K562 (cell line): ENCODE measurements at regions not wholly inside any gene's neighbourhood (a gene's known extent, or its start where the extent isn't known, plus 50 kb on each side); places are given as distances from the start of the nearest gene placed in this dataset.

Source experiments
- ATAC-seq: fragments of 200-7000 bp; cut with Tn5 transposase; 3 replicates; pipeline ENCODE4 v1.9.1; 2020; ENCODE audit warnings: moderate library complexity
- BruUV-seq: library from RNA; stranded (reverse); fragments of 400-500 nt; replicated peaks from 2 replicates; lab custom pipeline; 2021; lab: Mats Ljungman, UMichigan
- CTCF ChIA-PET: fragments of 300-600 bp; formaldehyde crosslinking; extraction: SDS; loops from one replicate; lab custom pipeline; 2021; ENCODE audit warnings: low intra/inter-chr PET ratio; lab: Yijun Ruan, JAX
- POLR2A ChIA-PET: fragments of 300-600, 350-650 bp; sonication (Branson Sonifier 250); formaldehyde crosslinking; extraction: SDS; loops from one replicate; lab custom pipeline; 2021; ENCODE audit warnings: antibody characterized with exemption, inconsistent platforms; lab: Yijun Ruan, JAX
- DNase-seq, 4 experiments: peaks; one replicate each; pipeline versions ENCODE4 v3.0.0 to v3.0.0-alpha.2; 2011 to 2018; ENCODE audit warnings: low spot score in 3 of 4, mixed read lengths in 3 of 4; ENCODE audit errors: extremely low read depth in 1 of 4
- FAIRE-seq: peaks from 2 replicates; lab custom pipeline; 2011; peaks lifted over from hg19 to GRCh38; lab: Jason Lieb, UNC
- H2AFZ ChIP-seq: 2 replicates; pipeline ENCODE4 v1.6.0; 2011; ENCODE audit warnings: low read depth, low read length, control low read depth, inconsistent platforms
- H3K27ac ChIP-seq: fragments of 200-600 bp; 3 replicates; pipeline ENCODE4 v1.8.0; 2011; ENCODE audit warnings: low read depth, mild to moderate bottlenecking, control low read depth, inconsistent platforms, low read length, moderate library complexity, mixed read lengths; ENCODE audit errors: extremely low read depth
- H3K27me3 ChIP-seq, 2 experiments: fragments of 300-600 bp in 1 of 2; 2 replicates in 1 of 2; 3 replicates in 1 of 2; pipeline versions ENCODE4 v1.6.0 to v1.8.0; 2011; ENCODE audit warnings: inconsistent platforms in 2 of 2, low read length in 2 of 2, mild to moderate bottlenecking in 1 of 2, mixed read lengths in 1 of 2, moderate library complexity in 1 of 2; ENCODE audit not compliant: control insufficient read depth in 2 of 2, insufficient read depth in 2 of 2
- H3K36me3 ChIP-seq: fragments of 300-600 bp; 3 replicates; pipeline ENCODE4 v1.8.0; 2011; ENCODE audit warnings: mild to moderate bottlenecking, low read length, inconsistent platforms; ENCODE audit not compliant: control insufficient read depth, insufficient read depth
- H3K4me1 ChIP-seq, 2 experiments: fragments of 200-600 bp in 1 of 2; replicated peaks in 1 of 2; 2 replicates in 1 of 2; 3 replicates in 1 of 2; pipeline versions ENCODE4 v1.5.1 to v1.8.0; 2011; ENCODE audit warnings: inconsistent platforms in 2 of 2, low read length in 2 of 2, mild to moderate bottlenecking in 1 of 2, mixed read lengths in 1 of 2, moderate library complexity in 1 of 2; ENCODE audit not compliant: control insufficient read depth in 2 of 2, insufficient read depth in 2 of 2
- H3K4me2 ChIP-seq: 2 replicates; pipeline ENCODE4 v1.6.1; 2011; ENCODE audit warnings: low read length, control low read depth, inconsistent platforms, mixed read lengths; ENCODE audit not compliant: insufficient read depth
- H3K4me3 ChIP-seq: fragments of 200-600 bp; sonication (generic), shearing (Covaris generic); 2 replicates; pipeline ENCODE4 v1.5.1; 2016; ENCODE audit warnings: control low read depth, inconsistent platforms
- H3K79me2 ChIP-seq: fragments of 200-600 bp; 3 replicates; pipeline ENCODE4 v1.8.0; 2011; ENCODE audit warnings: low read length, inconsistent platforms; ENCODE audit not compliant: control insufficient read depth, insufficient read depth
- H3K9ac ChIP-seq, 2 experiments: 2 replicates each; pipeline versions ENCODE4 v1.6.0 to v1.6.1; 2011; ENCODE audit warnings: low read depth in 2 of 2, low read length in 2 of 2, control low read depth in 1 of 2, inconsistent platforms in 1 of 2, mild to moderate bottlenecking in 1 of 2, mixed read lengths in 1 of 2; ENCODE audit not compliant: insufficient read depth in 1 of 2
- H3K9me1 ChIP-seq: one replicate; pipeline ENCODE4 v1.6.0; 2011; ENCODE audit warnings: inconsistent platforms, mild to moderate bottlenecking, low read length, moderate library complexity; ENCODE audit not compliant: control insufficient read depth, insufficient read depth
- H3K9me3 ChIP-seq: replicated peaks from 2 replicates; pipeline ENCODE4 v1.5.1; 2011; ENCODE audit warnings: low read depth, low read length, inconsistent platforms; ENCODE audit not compliant: control insufficient read depth, insufficient read depth
- H4K20me1 ChIP-seq: replicated peaks from 2 replicates; pipeline ENCODE4 v1.6.1; 2011; ENCODE audit warnings: low read length, inconsistent platforms, mixed read lengths; ENCODE audit not compliant: control insufficient read depth, insufficient read depth
- CBFB ChIP-seq: sonication (generic); formaldehyde crosslinking; IDR thresholded peaks from 2 replicates; pipeline ENCODE4 v1.4.0; 2020; ENCODE audit warnings: mild to moderate bottlenecking, missing genetic modification reagents
- CREB1 ChIP-seq, 2 experiments: sonication (generic) in 1 of 2; formaldehyde crosslinking in 1 of 2; IDR thresholded peaks; 2 replicates each; pipeline versions ENCODE4 v1.6.1 to v1.8.0; 2012 to 2022; ENCODE audit warnings: inconsistent platforms in 1 of 2, mild to moderate bottlenecking in 1 of 2, missing genetic modification reagents in 1 of 2, moderate library complexity in 1 of 2
- CXXC5 ChIP-seq: fragments of 250-450 bp; sonication (Bioruptor Pico); IDR thresholded peaks from 2 replicates; pipeline ENCODE4 v1.8.0; 2022; ENCODE audit warnings: inconsistent platforms, mild to moderate bottlenecking, moderate library complexity
- E2F6 ChIP-seq, 2 experiments: IDR thresholded peaks; 2 replicates each; pipeline ENCODE4 v1.6.1; 2011; ENCODE audit warnings: borderline replicate concordance in 1 of 2, control low read depth in 1 of 2, low read depth in 1 of 2, low read length in 1 of 2, mild to moderate bottlenecking in 1 of 2, mixed read lengths in 1 of 2, moderate library complexity in 1 of 2; ENCODE audit not compliant: insufficient read depth in 1 of 2, insufficient read length in 1 of 2, poor library complexity in 1 of 2, severe bottlenecking in 1 of 2; ENCODE audit errors: extremely low read depth in 1 of 2
- FOXJ2 ChIP-seq: fragments of 200-800 bp; sonication (Bioruptor generic); IDR thresholded peaks from 2 replicates; pipeline ENCODE4 v1.6.1; 2016; ENCODE audit warnings: missing genetic modification characterization, missing compliant biosample characterization
- NCOA2 ChIP-seq, 2 experiments: fragments of 450-650 bp; IDR thresholded peaks; 2 replicates each; pipeline ENCODE4 v1.6.1; 2018; ENCODE audit warnings: mild to moderate bottlenecking in 2 of 2, moderate library complexity in 1 of 2; ENCODE audit not compliant: partially characterized antibody in 2 of 2
- POLR2AphosphoS2 ChIP-seq: IDR thresholded peaks from 2 replicates; pipeline ENCODE4 v1.6.1; 2012; ENCODE audit warnings: low read length, improper control_type of control experiment
- POLR2AphosphoS5 ChIP-seq: IDR thresholded peaks from 2 replicates; pipeline ENCODE4 v1.6.1; 2011; ENCODE audit warnings: mild to moderate bottlenecking, low read depth, low read length, moderate library complexity; ENCODE audit not compliant: control insufficient read depth, insufficient read depth
- POLR2G ChIP-seq: fragments of 200-400 bp; formaldehyde crosslinking; IDR thresholded peaks from 2 replicates; pipeline ENCODE4 v1.6.1; 2017; ENCODE audit warnings: low read depth, mild to moderate bottlenecking, antibody characterized with exemption, low read length, moderate library complexity
- PRDM10 ChIP-seq: fragments of 450-650 bp; IDR thresholded peaks from 2 replicates; pipeline ENCODE4 v1.6.1; 2018; ENCODE audit not compliant: partially characterized antibody
- RBFOX2 ChIP-seq: fragments of 200-400 bp; formaldehyde crosslinking; IDR thresholded peaks from 2 replicates; pipeline ENCODE4 v1.6.1; 2017; ENCODE audit warnings: low read depth, mild to moderate bottlenecking, low read length, moderate library complexity
- RFX5 ChIP-seq: IDR thresholded peaks from 2 replicates; pipeline ENCODE4 v1.6.1; 2011; ENCODE audit warnings: low read depth, mild to moderate bottlenecking, improper control_type of control experiment, low read length
- SMAD1 ChIP-seq: fragments of 150-350 bp; IDR thresholded peaks from 2 replicates; pipeline ENCODE4 v1.6.1; 2014; ENCODE audit warnings: low read length, low read depth; ENCODE audit not compliant: partially characterized antibody
- SRSF7 ChIP-seq: fragments of 200-400 bp; formaldehyde crosslinking; optimal IDR thresholded peaks from 2 replicates; pipeline ENCODE3; 2017; ENCODE audit warnings: mild to moderate bottlenecking, low read depth, low read length
- TARDBP ChIP-seq: fragments of 450-650 bp; IDR thresholded peaks from 2 replicates; pipeline ENCODE4 v1.6.1; 2016
- THAP7 ChIP-seq: fragments of 250-450 bp; sonication (Bioruptor Pico); IDR thresholded peaks from 2 replicates; pipeline ENCODE4 v1.5.0; 2021
- USF1 ChIP-seq: sonication (generic); formaldehyde crosslinking; IDR thresholded peaks from 2 replicates; pipeline ENCODE4 v1.9.0; 2022; ENCODE audit warnings: mild to moderate bottlenecking, missing genetic modification reagents
- ZEB2 ChIP-seq: fragments of 450-650 bp; IDR thresholded peaks from 2 replicates; pipeline ENCODE4 v1.6.1; 2016
- ZNF77 ChIP-seq: fragments of 250-450 bp; sonication (Bioruptor Pico); IDR thresholded peaks from 2 replicates; pipeline ENCODE4 v1.5.0; 2020
- WGBS: fragments of 100-300 bp; shearing (Covaris generic); methylation state at CpG from one replicate; pipeline ENCODE4 v1.1.6; 2016; ENCODE audit warnings: low coverage, mixed read lengths; ENCODE audit not compliant: insufficient coverage; ENCODE audit errors: missing lambda C conversion rate; 5-methylcytosine and 5-hydroxymethylcytosine counted together
- in situ Hi-C: fragments of 300-500 bp; cut with MboI; formaldehyde crosslinking; loops from 4 replicates; pipeline ENCODE4 v1.15.0; 2018; ENCODE audit warnings: inconsistent platforms, mixed read lengths
- intact Hi-C: fragments of 100-400 bp; cut with micrococcal nuclease; formaldehyde crosslinking; loops from 2 replicates; pipeline ENCODE4 v1.14.2; 2022

GRCh38 chr13:64480672-64481071 is 2749.5 kb downstream of the PCDH9 start:
- H2AFZ ChIP-seq: no peak overlapping the region
- no TSS peak for BruUV-seq
- H4K20me1 ChIP-seq: no peaks in the 10 kb centered on the region
- no peaks in the 10 kb centered on the region for H3K36me3 ChIP-seq
- intact Hi-C loops: no loop called here
- WGBS: 0% methylated on average over 1 of the region's 1 CpG
- no peak overlapping the region for H3K4me2 ChIP-seq
- no peaks in the 10 kb centered on the region for H3K9me1 ChIP-seq
- in situ Hi-C loops: no loop called here
- H3K9ac ChIP-seq: no peak overlapping the region
- ChIA-PET CTCF (no interaction called here), POLR2A (no interaction called here)
- DNase-seq: no peak
- no peak for ATAC-seq
- no peaks in the 10 kb centered on the region for H3K4me1 ChIP-seq
- no peak overlapping the region for H3K27ac ChIP-seq
- H3K4me3 ChIP-seq: no peak overlapping the region
- no peak for FAIRE-seq
- no peaks in the 10 kb centered on the region for H3K27me3 ChIP-seq
- no peaks in the 10 kb centered on the region for H3K9me3 ChIP-seq
- no peaks in the 10 kb centered on the region for H3K79me2 ChIP-seq
- TF ChIP-seq FOXJ2 (tag) (no peak), ZNF77 (no peak), SRSF7 (no peak), THAP7 (CRISPR knock-in tag) (no peak), POLR2AphosphoS5 (no peak), POLR2G (no peak), TARDBP (no peak), PRDM10 (no peak), SMAD1 (no peak), NCOA2 (IDR thresholded peaks at IDR 0.05; ENCODE audit: partially characterized antibody in 2 of 2) (no peak), CREB1 (IDR thresholded peaks at IDR 0.05) (no peak), CREB1 (CRISPR knock-in tag; IDR thresholded peaks at IDR 0.05) (no peak), CXXC5 (CRISPR knock-in tag) (no peak), RBFOX2 (no peak), E2F6 (IDR thresholded peaks at IDR 0.05; ENCODE audit: borderline replicate concordance in 1 of 2, extremely low read depth in 1 of 2, insufficient read depth in 1 of 2, insufficient read length in 1 of 2, low read depth in 1 of 2, low read length in 1 of 2, poor library complexity in 1 of 2, severe bottlenecking in 1 of 2) (no peak), ZEB2 (no peak), USF1 (CRISPR knock-in tag) (no peak), CBFB (CRISPR knock-in tag) (no peak), POLR2AphosphoS2 (no peak), RFX5 (no peak)
